Esophagus muscularis mucosa (tissue), 4 donors: ENCODE measurements at regions not wholly inside any gene's neighbourhood (a gene's known extent, or its start where the extent isn't known, plus 50 kb on each side); places are given as distances from the start of the nearest gene placed in this dataset.

ENCODE experiments used
- EP300 ChIP-seq: sonication (generic); formaldehyde crosslinking; IDR thresholded peaks from one replicate; pipeline ENCODE4 v1.6.1; 2017; ENCODE audit warnings: antibody characterized with exemption
- POLR2A ChIP-seq: fragments of 450-650 bp; IDR thresholded peaks from one replicate; pipeline ENCODE4 v1.6.1; 2017; ENCODE audit warnings: antibody characterized with exemption, moderate library complexity, mild to moderate bottlenecking, low read depth
- POLR2AphosphoS5 ChIP-seq, 2 donors: sonication (generic); formaldehyde crosslinking; IDR thresholded peaks; one replicate each; pipeline ENCODE4 v1.6.1; 2017; ENCODE audit warnings: antibody characterized with exemption in 2 of 2
- TF ChIP-seq, protein P1 (sequence below), 3 experiments: fragments of 200-600 bp in 2 of 3; fragments of 450-650 bp in 1 of 3; sonication (generic) in 2 of 3; IDR thresholded peaks; one replicate each; pipeline ENCODE4 v1.5.1; 2017 to 2019; ENCODE audit warnings: antibody characterized with exemption in 3 of 3, mild to moderate bottlenecking in 2 of 3, moderate library complexity in 1 of 3

GRCh38 chr11:81071606-81072005 is 1630.8 kb upstream of the TENM4 start:
- TF ChIP-seq POLR2A = no peak
- TF ChIP-seq, protein P1, sequence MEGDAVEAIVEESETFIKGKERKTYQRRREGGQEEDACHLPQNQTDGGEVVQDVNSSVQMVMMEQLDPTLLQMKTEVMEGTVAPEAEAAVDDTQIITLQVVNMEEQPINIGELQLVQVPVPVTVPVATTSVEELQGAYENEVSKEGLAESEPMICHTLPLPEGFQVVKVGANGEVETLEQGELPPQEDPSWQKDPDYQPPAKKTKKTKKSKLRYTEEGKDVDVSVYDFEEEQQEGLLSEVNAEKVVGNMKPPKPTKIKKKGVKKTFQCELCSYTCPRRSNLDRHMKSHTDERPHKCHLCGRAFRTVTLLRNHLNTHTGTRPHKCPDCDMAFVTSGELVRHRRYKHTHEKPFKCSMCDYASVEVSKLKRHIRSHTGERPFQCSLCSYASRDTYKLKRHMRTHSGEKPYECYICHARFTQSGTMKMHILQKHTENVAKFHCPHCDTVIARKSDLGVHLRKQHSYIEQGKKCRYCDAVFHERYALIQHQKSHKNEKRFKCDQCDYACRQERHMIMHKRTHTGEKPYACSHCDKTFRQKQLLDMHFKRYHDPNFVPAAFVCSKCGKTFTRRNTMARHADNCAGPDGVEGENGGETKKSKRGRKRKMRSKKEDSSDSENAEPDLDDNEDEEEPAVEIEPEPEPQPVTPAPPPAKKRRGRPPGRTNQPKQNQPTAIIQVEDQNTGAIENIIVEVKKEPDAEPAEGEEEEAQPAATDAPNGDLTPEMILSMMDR (IDR thresholded peaks at IDR 0.05) = no peak
- no peak for TF ChIP-seq EP300
- TF ChIP-seq POLR2AphosphoS5 (IDR thresholded peaks at IDR 0.05) = no peak
